A549 (cell line): ENCODE measurements at regions not wholly inside any gene's neighbourhood (a gene's known extent, or its start where the extent isn't known, plus 50 kb on each side); places are given as distances from the start of the nearest gene placed in this dataset.

Experiments used
- ATAC-seq, 2 experiments: fragments of 200-7000 bp in 1 of 2; fragments of >200 bp in 1 of 2; cut with Nextera tagmentation in 1 of 2; cut with Tn5 transposase in 1 of 2; 3 replicates each; pipeline versions ENCODE4 v1.8.0 to v1.9.1; 2018 to 2020; ENCODE audit warnings: mild to moderate bottlenecking in 1 of 2, moderate library complexity in 1 of 2
- CTCF ChIA-PET: fragments of 300-600 bp; sonication (Branson Sonifier 250); formaldehyde crosslinking; extraction: SDS; loops from one replicate; lab custom pipeline; 2021; ENCODE audit warnings: antibody characterized with exemption, inconsistent platforms; lab: Yijun Ruan, JAX
- POLR2A ChIA-PET: fragments of 350-600 bp; formaldehyde crosslinking; extraction: SDS; loops from one replicate; lab custom pipeline; 2021; ENCODE audit warnings: antibody characterized with exemption, inconsistent platforms; lab: Yijun Ruan, JAX
- DNase-seq, 2 experiments: peaks; one replicate each; pipeline versions ENCODE4 v3.0.0 to v3.0.0-alpha.2; 2011 to 2016; ENCODE audit warnings: low read depth in 1 of 2, low spot score in 1 of 2
- FAIRE-seq: peaks from 2 replicates; lab custom pipeline; 2011; peaks lifted over from hg19 to GRCh38; lab: Jason Lieb, UNC
- H3K27ac ChIP-seq, 2 experiments: fragments of >200 bp; sonication (Bioruptor Twin); formaldehyde crosslinking; 3 replicates each; pipeline ENCODE4 v1.5.1; 2016 to 2017
- H3K4me1 ChIP-seq: fragments of >200 bp; sonication (Bioruptor Twin); formaldehyde crosslinking; 3 replicates; pipeline ENCODE4 v1.6.1; 2016
- H3K4me2 ChIP-seq: fragments of >200 bp; sonication (Bioruptor Twin); formaldehyde crosslinking; 3 replicates; pipeline ENCODE4 v1.6.1; 2016
- H3K4me3 ChIP-seq: fragments of >200 bp; sonication (Bioruptor Twin); formaldehyde crosslinking; 3 replicates; pipeline ENCODE4 v1.5.1; 2016
- H3K9me3 ChIP-seq: fragments of >200 bp; sonication (Bioruptor Twin); formaldehyde crosslinking; 3 replicates; pipeline ENCODE4 v1.6.1; 2016
- BCL3 ChIP-seq: fragments of >200 bp; sonication (Bioruptor Twin); formaldehyde crosslinking; IDR thresholded peaks from 3 replicates; pipeline ENCODE4 v1.6.1; 2016
- CBX2 ChIP-seq: fragments of 200-600 bp; sonication (generic); IDR thresholded peaks from 2 replicates; pipeline ENCODE4 v1.6.1; 2016; ENCODE audit warnings: low read depth, mild to moderate bottlenecking, borderline replicate concordance
- CBX8 ChIP-seq: fragments of 200-600 bp; sonication (generic); IDR thresholded peaks from 2 replicates; pipeline ENCODE4 v1.6.1; 2016
- CEBPB ChIP-seq, 2 experiments: fragments of >200 bp in 1 of 2; sonication (Bioruptor Twin) in 1 of 2; formaldehyde crosslinking in 1 of 2; IDR thresholded peaks; 2 replicates each; pipeline ENCODE4 v1.6.1; 2012 to 2016
- CHD4 ChIP-seq: fragments of 200-600 bp; sonication (generic); IDR thresholded peaks from 2 replicates; pipeline ENCODE4 v1.6.1; 2016; ENCODE audit warnings: antibody characterized with exemption, mild to moderate bottlenecking, borderline replicate concordance
- E2F6 ChIP-seq: IDR thresholded peaks from 2 replicates; pipeline ENCODE4 v1.6.1; 2012; ENCODE audit warnings: low read depth, borderline replicate concordance
- EHF ChIP-seq: fragments of 250-450 bp; sonication (Bioruptor Pico); IDR thresholded peaks from 2 replicates; pipeline ENCODE4 v1.5.0; 2020; ENCODE audit warnings: mild to moderate bottlenecking
- FOXS1 ChIP-seq: fragments of 250-450 bp; sonication (Bioruptor Pico); IDR thresholded peaks from 2 replicates; pipeline ENCODE4 v1.5.0; 2020; ENCODE audit warnings: mild to moderate bottlenecking, moderate library complexity
- GATA3 ChIP-seq: IDR thresholded peaks from 2 replicates; pipeline ENCODE4 v1.6.1; 2012; ENCODE audit warnings: borderline replicate concordance
- HES2 ChIP-seq: fragments of >200 bp; sonication (Bioruptor Twin); formaldehyde crosslinking; IDR thresholded peaks from 2 replicates; pipeline ENCODE4 v1.6.1; 2016
- HEYL ChIP-seq: fragments of 250-450 bp; sonication (Bioruptor Pico); IDR thresholded peaks from 2 replicates; pipeline ENCODE4 v1.8.0; 2021; ENCODE audit warnings: mild to moderate bottlenecking, moderate library complexity
- HMGXB4 ChIP-seq: fragments of 250-450 bp; sonication (Bioruptor Pico); IDR thresholded peaks from 2 replicates; pipeline ENCODE4 v1.5.0; 2021; ENCODE audit warnings: mild to moderate bottlenecking, moderate library complexity, borderline replicate concordance
- HOXA7 ChIP-seq: fragments of 250-450 bp; sonication (Bioruptor Pico); IDR thresholded peaks from 2 replicates; pipeline ENCODE4 v1.5.0; 2020; ENCODE audit warnings: mild to moderate bottlenecking, moderate library complexity
- MAX ChIP-seq: IDR thresholded peaks from 2 replicates; pipeline ENCODE4 v1.6.1; 2012
- MYC ChIP-seq: IDR thresholded peaks from 2 replicates; pipeline ENCODE4 v1.6.1; 2012; ENCODE audit warnings: mild to moderate bottlenecking, inconsistent platforms, low read length, improper control_type of control experiment, borderline replicate concordance
- PBX3 ChIP-seq: IDR thresholded peaks from 2 replicates; pipeline ENCODE4 v1.6.1; 2012
- RAD21 ChIP-seq, 2 experiments: fragments of >200 bp in 1 of 2; sonication (Bioruptor Twin) in 1 of 2; formaldehyde crosslinking in 1 of 2; IDR thresholded peaks in 1 of 2; conservative IDR thresholded peaks in 1 of 2; 2 replicates in 1 of 2; 3 replicates in 1 of 2; pipeline ENCODE4 v1.6.1; 2012 to 2018; ENCODE audit warnings: inconsistent platforms in 1 of 2
- REST ChIP-seq: fragments of 200-600 bp; sonication (generic); IDR thresholded peaks from 2 replicates; pipeline ENCODE4 v1.6.1; 2016; ENCODE audit warnings: antibody characterized with exemption, mild to moderate bottlenecking, moderate library complexity
- RFX5 ChIP-seq: fragments of 450-650 bp; IDR thresholded peaks from 2 replicates; pipeline ENCODE4 v1.7.1; 2014; ENCODE audit warnings: antibody characterized with exemption, mild to moderate bottlenecking, moderate library complexity
- SMC3 ChIP-seq: fragments of >200 bp; sonication (Bioruptor Twin); formaldehyde crosslinking; IDR thresholded peaks from 3 replicates; pipeline ENCODE4 v1.6.1; 2018; ENCODE audit warnings: inconsistent platforms
- TFCP2L1 ChIP-seq: fragments of 250-450 bp; sonication (Bioruptor Pico); IDR thresholded peaks from 2 replicates; pipeline ENCODE4 v1.5.0; 2021; ENCODE audit warnings: mild to moderate bottlenecking
- TP53 ChIP-seq: fragments of 250-450 bp; sonication (Bioruptor Pico); IDR thresholded peaks from 2 replicates; pipeline ENCODE4 v1.5.0; 2021; ENCODE audit warnings: mild to moderate bottlenecking, moderate library complexity
- USF2 ChIP-seq: fragments of 450-650 bp; IDR thresholded peaks from 2 replicates; pipeline ENCODE4 v1.6.1; 2014; ENCODE audit warnings: antibody characterized with exemption
- ZNF302 ChIP-seq: fragments of 250-450 bp; sonication (Bioruptor Pico); IDR thresholded peaks from 2 replicates; pipeline ENCODE4 v1.9.0; 2021; ENCODE audit warnings: inconsistent platforms, mild to moderate bottlenecking, moderate library complexity
- WGBS: methylation state at CpG from one replicate; pipeline ENCODE4 v1.1.6; 2017; ENCODE audit errors: missing lambda C conversion rate; 5-methylcytosine and 5-hydroxymethylcytosine counted together

- CTCF ChIA-PET, result interaction anchor here (0.9 kb wide), 1 partner anchor 11 kb away, joined by 3 read pairs; no protein-coding TSS in a partner anchor
These were observed 626.0 kb downstream of the ACTR3B start for GRCh38 chr7:153385502-153385901.

GRCh38 chr7:153386556-153386955, 627.0 kb downstream of the ACTR3B start:
- ChIA-PET POLR2A (no interaction called here), CTCF (no interaction called here)
- TF ChIP-seq HMGXB4 (CRISPR knock-in tag) (no peak), HOXA7 (no peak), RFX5 (no peak), GATA3 (no peak)
- DNase-seq (no peak), ATAC-seq (no peak), FAIRE-seq (no peak)
- Histone ChIP-seq H3K4me3 (no peak overlapping the region), H3K27ac (no peak overlapping the region), H3K4me2 (no peak overlapping the region), H3K4me1 (no peaks in the 10 kb centered on the region), H3K9me3 (no peaks in the 10 kb centered on the region)
- 0% methylated on average over 10 of the region's 10 CpGs for WGBS

More at GRCh38 chr7:153385502-153385901, 626.0 kb downstream of the ACTR3B start:
- FAIRE-seq (no peak), ATAC-seq (no peak), DNase-seq (no peak)
- no peaks in the 10 kb centered on the region for H3K9me3 ChIP-seq
- H3K4me2 ChIP-seq, result no peak overlapping the region
- no peak overlapping the region for H3K4me3 ChIP-seq
- 3% methylated on average over 2 of the region's 2 CpGs for WGBS
- TF ChIP-seq HES2, result no peak
- no peak for TF ChIP-seq PBX3
- TF ChIP-seq E2F6, result no peak
- TF ChIP-seq REST, result no peak
- no peak for TF ChIP-seq FOXS1 (CRISPR knock-in tag)
- no peak for TF ChIP-seq HOXA7
- TF ChIP-seq CBX2, result no peak
- no peak for TF ChIP-seq SMC3
- no peak for TF ChIP-seq RAD21 (conservative IDR thresholded peaks at IDR 0.05 in 1 of 2, IDR thresholded peaks at IDR 0.05 in 1 of 2)
- no peak for TF ChIP-seq USF2
- TF ChIP-seq MAX, result no peak
- TF ChIP-seq, all 56 proteins: peak for 0
- POLR2A ChIA-PET, result no interaction called here
- Histone ChIP-seq H3K27ac (no peak overlapping the region), H3K4me1 (no peaks in the 10 kb centered on the region)

GRCh38 chr7:153388611-153389010, 629.1 kb downstream of the ACTR3B start:
- H3K4me3 ChIP-seq, result no peak overlapping the region
- H3K4me2 ChIP-seq, result no peak overlapping the region
- FAIRE-seq (no peak), ATAC-seq (no peak), DNase-seq (no peak)
- H3K4me1 ChIP-seq, result no peaks in the 10 kb centered on the region
- H3K27ac ChIP-seq, result no peak overlapping the region
- ChIA-PET POLR2A (no interaction called here), CTCF (no interaction called here)
- no peaks in the 10 kb centered on the region for H3K9me3 ChIP-seq
- no peak for TF ChIP-seq TP53 (CRISPR knock-in tag)
- no peak for TF ChIP-seq MYC
- TF ChIP-seq HEYL, result no peak
- TF ChIP-seq CHD4, result no peak
- TF ChIP-seq ZNF302, result no peak
- TF ChIP-seq EHF (CRISPR knock-in tag), result no peak
- TF ChIP-seq PBX3, result no peak
- no peak for TF ChIP-seq TFCP2L1 (CRISPR knock-in tag)
- TF ChIP-seq BCL3, result no peak
- no peak for TF ChIP-seq CBX8
- TF ChIP-seq FOXS1 (CRISPR knock-in tag), result no peak
- TF ChIP-seq CEBPB (IDR thresholded peaks at IDR 0.05), result no peak
